HL-60 (cell line): ENCODE measurements at regions not wholly inside any gene's neighbourhood (a gene's known extent, or its start where the extent isn't known, plus 50 kb on each side); places are given as distances from the start of the nearest gene placed in this dataset.

Experiments used
- DNase-seq, 2 experiments: peaks; one replicate each; pipeline ENCODE4 v3.0.0-alpha.2; 2010 to 2020; ENCODE audit warnings: low read depth in 1 of 2, low spot score in 1 of 2
- H3K27ac ChIP-seq: fragments of 250-450 bp; sonication (Bioruptor Pico); replicated peaks from 2 replicates; pipeline ENCODE4 v1.5.1; 2020; ENCODE audit warnings: mild to moderate bottlenecking, moderate library complexity
- H3K27me3 ChIP-seq: fragments of 250-450 bp; sonication (Bioruptor Pico); 2 replicates; pipeline ENCODE4 v1.5.1; 2021; ENCODE audit warnings: mild to moderate bottlenecking, moderate library complexity; ENCODE audit not compliant: insufficient read depth, poor library complexity, severe bottlenecking
- H3K4me3 ChIP-seq: replicated peaks from 2 replicates; pipeline ENCODE4 v1.5.1; 2011; ENCODE audit warnings: mild to moderate bottlenecking, control low read depth, low read length; ENCODE audit not compliant: insufficient read depth
- GABPA ChIP-seq: IDR thresholded peaks from 2 replicates; pipeline ENCODE4 v1.6.1; 2012; ENCODE audit warnings: low read depth
- POLR2AphosphoS5 ChIP-seq: IDR thresholded peaks from 2 replicates; pipeline ENCODE4 v1.6.1; 2012; ENCODE audit warnings: low read depth
- SPI1 ChIP-seq: IDR thresholded peaks from 2 replicates; pipeline ENCODE4 v1.6.1; 2012; ENCODE audit warnings: low read depth, mild to moderate bottlenecking, borderline replicate concordance
- TF ChIP-seq, protein P1 (sequence below): IDR thresholded peaks from 2 replicates; pipeline ENCODE4 v1.6.1; 2012; ENCODE audit warnings: low read depth; ENCODE audit not compliant: insufficient replicate concordance
- TF ChIP-seq, protein P2 (sequence below): IDR thresholded peaks from one replicate; pipeline ENCODE4 v1.5.1; 2011; ENCODE audit warnings: low read length, control low read depth, inconsistent platforms; ENCODE audit not compliant: insufficient read depth

DNA sequence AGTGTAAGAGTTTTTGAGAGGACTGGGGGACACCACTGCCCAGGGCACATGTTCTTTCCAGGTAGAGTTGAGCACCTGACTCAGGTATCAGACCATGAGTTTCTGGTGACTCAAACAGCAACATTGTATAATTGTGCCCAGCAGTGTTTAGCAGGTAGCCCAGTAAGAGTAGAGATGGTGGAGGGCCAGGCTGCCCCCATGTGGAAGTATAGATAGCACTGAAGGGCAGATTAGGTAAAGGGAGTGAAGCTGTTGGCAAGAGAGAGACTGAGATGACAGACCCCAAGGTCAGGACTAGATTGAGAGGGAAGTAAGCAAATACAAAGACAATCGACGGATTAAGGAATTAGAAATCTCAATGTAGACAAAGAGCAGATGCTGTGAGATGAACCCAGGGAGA is 74.6 kb downstream of the TRIM42 start:
- Histone ChIP-seq H3K27ac (no peak overlapping the region), H3K27me3 (no peaks in the 10 kb centered on the region), H3K4me3 (no peak overlapping the region)
- TF ChIP-seq, protein P1, sequence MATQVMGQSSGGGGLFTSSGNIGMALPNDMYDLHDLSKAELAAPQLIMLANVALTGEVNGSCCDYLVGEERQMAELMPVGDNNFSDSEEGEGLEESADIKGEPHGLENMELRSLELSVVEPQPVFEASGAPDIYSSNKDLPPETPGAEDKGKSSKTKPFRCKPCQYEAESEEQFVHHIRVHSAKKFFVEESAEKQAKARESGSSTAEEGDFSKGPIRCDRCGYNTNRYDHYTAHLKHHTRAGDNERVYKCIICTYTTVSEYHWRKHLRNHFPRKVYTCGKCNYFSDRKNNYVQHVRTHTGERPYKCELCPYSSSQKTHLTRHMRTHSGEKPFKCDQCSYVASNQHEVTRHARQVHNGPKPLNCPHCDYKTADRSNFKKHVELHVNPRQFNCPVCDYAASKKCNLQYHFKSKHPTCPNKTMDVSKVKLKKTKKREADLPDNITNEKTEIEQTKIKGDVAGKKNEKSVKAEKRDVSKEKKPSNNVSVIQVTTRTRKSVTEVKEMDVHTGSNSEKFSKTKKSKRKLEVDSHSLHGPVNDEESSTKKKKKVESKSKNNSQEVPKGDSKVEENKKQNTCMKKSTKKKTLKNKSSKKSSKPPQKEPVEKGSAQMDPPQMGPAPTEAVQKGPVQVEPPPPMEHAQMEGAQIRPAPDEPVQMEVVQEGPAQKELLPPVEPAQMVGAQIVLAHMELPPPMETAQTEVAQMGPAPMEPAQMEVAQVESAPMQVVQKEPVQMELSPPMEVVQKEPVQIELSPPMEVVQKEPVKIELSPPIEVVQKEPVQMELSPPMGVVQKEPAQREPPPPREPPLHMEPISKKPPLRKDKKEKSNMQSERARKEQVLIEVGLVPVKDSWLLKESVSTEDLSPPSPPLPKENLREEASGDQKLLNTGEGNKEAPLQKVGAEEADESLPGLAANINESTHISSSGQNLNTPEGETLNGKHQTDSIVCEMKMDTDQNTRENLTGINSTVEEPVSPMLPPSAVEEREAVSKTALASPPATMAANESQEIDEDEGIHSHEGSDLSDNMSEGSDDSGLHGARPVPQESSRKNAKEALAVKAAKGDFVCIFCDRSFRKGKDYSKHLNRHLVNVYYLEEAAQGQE: no peak
- TF ChIP-seq GABPA (no peak), SPI1 (no peak), POLR2AphosphoS5 (no peak)
- TF ChIP-seq, protein P2, sequence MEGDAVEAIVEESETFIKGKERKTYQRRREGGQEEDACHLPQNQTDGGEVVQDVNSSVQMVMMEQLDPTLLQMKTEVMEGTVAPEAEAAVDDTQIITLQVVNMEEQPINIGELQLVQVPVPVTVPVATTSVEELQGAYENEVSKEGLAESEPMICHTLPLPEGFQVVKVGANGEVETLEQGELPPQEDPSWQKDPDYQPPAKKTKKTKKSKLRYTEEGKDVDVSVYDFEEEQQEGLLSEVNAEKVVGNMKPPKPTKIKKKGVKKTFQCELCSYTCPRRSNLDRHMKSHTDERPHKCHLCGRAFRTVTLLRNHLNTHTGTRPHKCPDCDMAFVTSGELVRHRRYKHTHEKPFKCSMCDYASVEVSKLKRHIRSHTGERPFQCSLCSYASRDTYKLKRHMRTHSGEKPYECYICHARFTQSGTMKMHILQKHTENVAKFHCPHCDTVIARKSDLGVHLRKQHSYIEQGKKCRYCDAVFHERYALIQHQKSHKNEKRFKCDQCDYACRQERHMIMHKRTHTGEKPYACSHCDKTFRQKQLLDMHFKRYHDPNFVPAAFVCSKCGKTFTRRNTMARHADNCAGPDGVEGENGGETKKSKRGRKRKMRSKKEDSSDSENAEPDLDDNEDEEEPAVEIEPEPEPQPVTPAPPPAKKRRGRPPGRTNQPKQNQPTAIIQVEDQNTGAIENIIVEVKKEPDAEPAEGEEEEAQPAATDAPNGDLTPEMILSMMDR: no peak
- DNase-seq: no peak

DNA sequence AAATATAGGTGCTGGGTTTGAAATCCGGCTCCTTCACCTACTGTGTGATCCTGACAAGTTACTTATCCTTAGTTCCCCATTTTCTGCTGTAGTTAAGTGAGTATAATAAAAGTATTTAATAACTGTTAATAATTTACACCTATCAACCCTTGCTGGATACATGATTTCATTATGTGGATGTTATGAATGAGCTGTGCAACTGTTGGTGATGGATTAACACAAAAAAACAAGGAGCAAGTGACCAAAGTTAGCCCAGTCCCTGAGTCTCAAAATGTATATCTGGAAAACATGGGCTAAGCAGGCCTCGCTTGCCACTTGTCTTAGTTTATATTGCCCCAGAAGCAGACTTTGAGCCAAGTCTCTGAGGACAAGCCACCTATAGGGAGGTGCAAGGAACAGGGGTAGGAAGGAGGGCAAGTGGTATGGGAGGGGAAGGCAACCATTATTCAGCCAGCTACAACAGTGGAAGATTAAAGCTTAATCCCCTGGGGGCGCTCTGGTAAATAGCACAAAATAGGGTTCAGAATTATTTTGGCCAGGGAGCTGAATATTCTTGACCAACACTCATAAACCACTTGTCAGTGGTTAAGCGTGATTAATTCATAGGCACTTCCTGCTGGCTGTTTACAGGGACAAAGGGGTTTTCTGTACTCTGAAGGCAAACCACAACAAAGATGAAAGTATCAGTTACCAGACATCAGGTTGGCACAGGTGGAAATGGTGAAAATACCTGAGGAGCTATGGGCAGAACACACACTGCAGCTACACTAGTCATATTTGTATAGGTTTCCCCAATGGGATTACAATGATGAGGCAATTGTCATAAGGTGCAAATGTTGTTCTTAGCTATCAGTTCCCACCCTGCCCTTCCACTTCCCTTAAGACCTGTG is 76.2 kb downstream of the TRIM42 start:
- Histone ChIP-seq H3K27me3 (no peaks in the 10 kb centered on the region), H3K27ac (no peak overlapping the region), H3K4me3 (no peak overlapping the region)
- DNase-seq: no peak
- no peak for TF ChIP-seq SPI1
- no peak for TF ChIP-seq GABPA
- TF ChIP-seq POLR2AphosphoS5: no peak
- TF ChIP-seq, protein P2: no peak
- TF ChIP-seq, protein P1: no peak

DNA sequence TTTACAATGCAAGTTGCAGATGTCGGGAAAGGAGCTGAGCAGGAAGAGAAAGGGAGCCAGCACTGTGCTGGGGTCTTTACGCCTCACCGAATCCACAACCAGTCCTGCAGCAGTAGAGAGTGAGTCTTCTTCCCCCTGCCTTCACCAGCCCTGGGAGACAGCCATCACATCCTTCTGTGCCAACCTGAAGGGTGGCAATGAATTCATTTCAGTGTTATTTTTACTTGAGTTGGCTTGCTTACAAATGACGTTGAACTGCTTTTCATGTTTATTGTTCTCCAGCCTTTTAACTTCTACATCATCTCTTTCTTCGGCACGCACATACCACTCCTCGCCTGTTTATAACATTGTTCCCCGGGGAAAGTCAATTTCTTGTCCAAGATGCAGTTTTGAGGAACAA is 77.1 kb downstream of the TRIM42 start:
- no peak overlapping the region for H3K27ac ChIP-seq
- TF ChIP-seq GABPA: no peak
- TF ChIP-seq POLR2AphosphoS5: no peak
- TF ChIP-seq, protein P2: no peak
- TF ChIP-seq, protein P1: no peak
- no peak for TF ChIP-seq SPI1
- no peak for DNase-seq
- H3K27me3 ChIP-seq: no peaks in the 10 kb centered on the region
- H3K4me3 ChIP-seq: no peak overlapping the region
